GM21786 (cell line): ENCODE measurements at regions not wholly inside any gene's neighbourhood (a gene's known extent, or its start where the extent isn't known, plus 50 kb on each side); places are given as distances from the start of the nearest gene placed in this dataset.
A peak's percentile ranks its signal among the peaks of the same experiment; 100 is the strongest.
"Not testable (repeated sequence)": the region's sequence is repeated elsewhere in the genome, so short reads cannot be mapped to it uniquely, and the experiment has no call there.

Experiments used
- ATAC-seq: cut with Tn5 transposase; IDR thresholded peaks from one replicate; pipeline ENCODE4 v1.9.1; 2021; ENCODE audit not compliant: unreplicated experiment

DNA sequence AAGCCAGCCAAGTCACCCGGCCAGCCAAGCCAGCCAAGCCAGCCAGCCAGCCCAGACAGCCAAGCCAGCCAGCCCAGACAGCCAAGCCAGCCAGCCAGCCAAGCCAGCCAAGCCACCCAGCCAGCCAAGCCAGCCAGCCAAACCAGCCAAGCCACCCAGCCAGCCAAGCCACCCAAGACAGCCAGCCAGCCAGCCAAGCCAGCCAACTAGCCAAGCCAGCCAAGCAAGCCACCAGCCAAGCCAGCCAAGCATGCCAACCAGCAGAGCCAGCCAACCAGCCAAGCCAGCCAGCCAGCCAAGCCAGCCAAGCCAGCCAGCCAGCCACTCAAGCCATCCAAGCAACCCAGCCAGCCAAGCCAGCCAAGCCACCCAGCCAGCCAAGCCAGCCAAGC, 323.1 kb upstream of the PLGLB2 start:
- ATAC-seq = not testable (repeated sequence)

DNA sequence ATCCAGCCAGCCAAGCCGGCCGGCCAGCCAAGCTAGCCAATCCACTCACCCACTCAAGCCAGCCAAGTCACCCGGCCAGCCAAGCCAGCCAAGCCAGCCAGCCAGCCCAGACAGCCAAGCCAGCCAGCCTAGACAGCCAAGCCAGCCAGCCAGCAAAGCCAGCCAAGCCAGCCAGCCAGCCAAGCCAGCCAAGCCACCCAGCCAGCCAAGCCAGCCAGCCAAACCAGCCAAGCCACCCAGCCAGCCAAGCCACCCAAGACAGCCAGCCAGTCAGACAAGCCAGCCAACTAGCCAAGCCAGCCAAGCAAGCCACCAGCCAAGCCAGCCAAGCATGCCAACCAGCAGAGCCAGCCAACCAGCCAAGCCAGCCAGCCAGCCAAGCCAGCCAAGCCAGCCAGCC, 322.7 kb upstream of the PLGLB2 start:
- ATAC-seq = not testable (repeated sequence)

DNA sequence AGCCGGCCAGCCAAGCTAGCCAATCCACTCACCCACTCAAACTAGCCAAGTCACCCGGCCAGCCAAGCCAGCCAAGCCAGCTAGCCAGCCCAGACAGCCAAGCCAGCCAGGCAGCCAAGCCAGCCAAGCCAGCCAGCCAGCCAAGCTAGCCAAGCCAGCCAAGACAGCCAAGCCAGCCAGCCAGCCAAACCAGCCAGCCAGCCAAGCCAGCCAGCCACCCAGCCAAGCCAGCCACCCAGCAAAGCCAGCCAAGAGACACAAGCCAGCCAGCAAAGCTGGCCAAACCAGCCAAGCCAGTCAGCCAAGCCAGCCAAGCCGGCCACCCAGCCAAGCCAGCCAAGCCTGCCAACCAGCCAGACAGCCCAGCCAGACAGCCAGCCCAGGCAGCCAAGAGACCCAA, 322.2 kb upstream of the PLGLB2 start:
- not testable (repeated sequence) for ATAC-seq

DNA sequence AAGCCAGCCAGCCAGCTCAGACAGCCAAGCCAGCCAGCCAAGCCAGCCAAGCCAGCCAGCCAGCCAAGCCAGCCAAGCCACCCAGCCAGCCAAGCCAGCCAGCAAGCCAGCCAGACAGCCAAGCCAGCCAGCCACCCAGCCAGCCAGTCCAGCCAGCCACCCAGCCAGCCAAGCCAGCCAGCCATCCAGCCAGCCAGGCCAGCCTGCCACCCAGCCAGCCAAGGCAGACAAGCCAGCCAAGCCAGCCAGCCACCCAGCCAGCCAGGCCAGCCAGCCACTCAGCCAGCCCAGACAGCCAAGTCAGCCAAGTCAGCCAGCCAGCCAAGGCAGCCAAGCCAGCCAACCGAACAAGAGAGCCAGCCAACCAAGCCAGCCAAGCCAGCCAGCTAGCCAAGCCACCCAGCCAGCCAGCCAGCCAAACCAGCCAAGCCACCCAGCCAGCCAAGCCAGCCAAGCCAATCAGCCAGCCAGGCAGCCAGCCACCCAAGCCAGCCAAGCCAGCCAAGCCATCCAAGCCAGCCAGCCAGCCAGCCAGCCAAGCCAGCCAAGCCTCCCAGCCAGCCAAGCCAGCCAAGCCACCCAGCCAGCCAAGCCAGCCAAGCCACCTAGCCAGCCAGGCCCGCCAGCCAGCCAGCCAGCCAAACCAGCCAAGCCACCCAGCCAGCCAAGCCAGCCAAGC, 319.3 kb upstream of the PLGLB2 start:
- not testable (repeated sequence) for ATAC-seq

GRCh38 chr2:87429206-87429930, 318.5 kb upstream of the PLGLB2 start:
- not testable (repeated sequence) for ATAC-seq

GRCh38 chr2:87429931-87430275, 318.0 kb upstream of the PLGLB2 start:
- not testable (repeated sequence) for ATAC-seq

GRCh38 chr2:87431051-87431450, 316.8 kb upstream of the PLGLB2 start:
- ATAC-seq = not testable (repeated sequence)

DNA sequence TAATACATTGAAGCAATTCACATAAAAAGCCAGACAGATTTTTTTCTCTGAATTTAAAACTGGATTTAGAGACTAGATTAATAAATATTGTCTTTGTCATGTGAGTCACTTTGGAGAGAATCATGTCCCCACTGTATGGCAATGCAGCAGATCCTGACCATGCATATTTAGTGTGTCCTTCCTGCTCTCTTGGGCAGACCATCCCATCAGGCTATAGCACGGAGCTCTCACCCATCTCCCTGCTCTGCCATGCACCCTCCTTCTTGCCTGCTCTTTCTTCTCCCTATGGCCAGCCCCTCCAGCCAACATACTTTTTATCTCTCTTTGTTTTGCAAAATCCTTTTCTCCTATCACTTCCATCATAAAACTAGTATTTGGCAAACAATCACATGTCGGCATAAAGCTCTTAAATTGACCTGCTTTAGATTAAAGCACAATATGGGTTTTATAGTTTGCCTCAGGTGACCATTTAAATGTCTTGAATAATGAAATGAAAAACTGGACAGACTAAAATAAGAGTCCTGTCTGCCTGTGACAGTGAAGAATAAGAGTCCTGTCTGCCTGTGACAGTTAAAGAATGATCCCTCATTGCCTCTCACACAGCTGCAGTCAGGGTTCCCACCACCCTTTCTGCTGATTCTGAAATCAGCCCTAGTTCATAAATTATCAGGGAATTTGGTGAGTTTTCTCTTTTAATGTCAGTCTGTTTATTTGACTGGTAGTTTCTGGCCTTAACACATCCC, 315.0 kb upstream of the PLGLB2 start:
- not testable (repeated sequence) for ATAC-seq

DNA sequence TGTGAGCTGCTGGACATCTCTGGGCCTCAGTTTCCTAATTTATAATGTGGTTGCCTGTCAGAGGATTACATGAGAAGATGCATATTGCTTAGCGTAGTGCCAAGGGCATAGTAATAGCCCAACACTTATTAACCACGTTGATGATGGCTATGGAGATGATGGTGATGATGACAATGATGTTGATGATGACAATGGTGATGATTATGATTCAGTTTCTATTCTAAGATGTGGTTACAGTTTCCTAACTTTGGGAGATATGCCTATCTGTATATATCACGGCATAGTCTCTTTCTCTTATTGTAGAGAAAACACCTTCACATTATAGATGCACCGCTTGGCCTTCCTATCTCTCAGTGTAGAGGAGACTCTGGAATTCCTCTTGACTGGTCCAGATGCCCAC, 311.9 kb upstream of the PLGLB2 start:
- ATAC-seq = not testable (repeated sequence)

GRCh38 chr2:87437701-87438260, 310.1 kb upstream of the PLGLB2 start:
- not testable (repeated sequence) for ATAC-seq

GRCh38 chr2:87438780-87439454, 309.0 kb upstream of the PLGLB2 start:
- not testable (repeated sequence) for ATAC-seq

DNA sequence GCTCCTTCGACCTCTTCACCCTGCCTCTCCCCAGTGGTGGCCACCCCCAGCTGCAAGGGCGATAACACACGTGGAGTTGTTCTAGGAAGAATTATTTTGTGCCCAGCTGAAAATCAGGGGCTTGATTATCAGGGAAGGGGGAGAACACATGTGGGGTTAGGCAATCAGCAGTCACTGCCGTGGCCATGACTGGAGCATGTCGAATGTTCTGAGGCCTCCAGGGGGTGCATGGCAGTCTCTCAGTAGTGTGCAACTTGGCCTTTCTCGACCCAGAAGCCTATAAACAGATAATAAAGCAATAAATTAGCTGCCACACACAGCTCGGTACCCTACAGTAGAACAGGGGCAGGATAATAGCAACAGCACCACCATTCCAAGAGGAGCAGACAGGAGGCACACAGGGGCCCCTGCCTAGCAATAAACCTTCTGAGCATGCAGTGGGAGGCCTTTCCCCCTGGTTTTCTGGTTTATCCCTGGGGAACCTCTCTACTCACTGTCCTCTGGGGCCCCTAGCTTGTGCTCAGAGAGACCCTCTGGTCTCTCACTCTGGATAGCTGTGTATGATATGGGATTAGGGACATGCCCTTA, 308.2 kb upstream of the PLGLB2 start:
- ATAC-seq = not testable (repeated sequence)

- ATAC-seq = not testable (repeated sequence)
Observed at GRCh38 chr2:87440650-87441049, 307.2 kb upstream of the PLGLB2 start.

GRCh38 chr2:87441375-87441774, 306.5 kb upstream of the PLGLB2 start:
- not testable (repeated sequence) for ATAC-seq

DNA sequence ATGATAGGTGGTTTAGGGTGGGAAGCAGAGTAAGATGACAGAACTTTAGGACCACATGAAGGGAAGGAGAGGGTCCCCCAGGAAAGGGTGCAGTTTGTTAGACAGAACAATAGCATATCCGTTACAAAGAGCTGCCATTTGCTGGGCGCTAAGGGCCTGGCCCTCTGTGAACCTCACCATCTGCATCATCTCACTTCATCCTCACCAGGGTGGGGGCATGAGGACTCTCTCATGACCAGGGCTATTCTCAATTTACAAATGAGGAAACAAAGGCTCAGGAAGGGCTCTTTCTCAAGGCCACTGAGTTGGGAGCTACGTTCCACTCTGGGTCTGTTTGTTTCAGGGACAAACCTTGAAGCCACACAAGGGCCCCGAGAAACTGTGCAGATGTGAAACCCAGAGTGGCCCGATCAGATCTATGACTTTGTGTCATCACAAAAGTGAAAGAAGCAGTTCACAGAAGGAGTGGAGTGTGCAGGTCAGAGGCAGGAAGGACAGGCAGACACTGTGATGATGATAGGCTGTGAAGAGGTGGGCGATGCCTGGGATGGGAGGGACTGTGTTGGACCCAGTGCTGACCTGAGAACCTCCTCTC, 304.8 kb upstream of the PLGLB2 start:
- ATAC-seq = peak; percentile 96

DNA sequence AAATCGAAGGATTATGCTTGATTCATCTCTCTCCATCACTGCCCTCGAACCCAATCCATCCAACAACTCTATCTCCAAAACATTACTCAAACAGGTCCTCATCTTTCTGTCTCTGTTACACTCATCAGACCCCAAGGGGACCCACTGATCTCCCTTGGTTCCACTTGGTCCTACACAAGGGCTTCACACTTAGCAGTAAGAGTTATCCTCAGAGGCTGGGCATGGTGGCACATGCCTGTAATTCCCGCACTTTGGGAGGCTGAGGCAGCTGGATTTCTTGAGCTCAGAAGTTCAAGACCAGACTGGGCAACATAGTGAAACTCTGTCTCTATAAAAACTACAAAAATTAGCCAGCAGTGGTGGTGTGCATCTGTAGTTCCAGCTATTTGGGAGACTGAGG, 302.9 kb upstream of the PLGLB2 start:
- not testable (repeated sequence) for ATAC-seq

GRCh38 chr2:87445613-87446312, 302.1 kb upstream of the PLGLB2 start:
- ATAC-seq = not testable (repeated sequence)

- ATAC-seq = not testable (repeated sequence)
Observed at GRCh38 chr2:87446313-87446696, 301.6 kb upstream of the PLGLB2 start.

- ATAC-seq = not testable (repeated sequence)
Observed at GRCh38 chr2:87449462-87449980, 298.4 kb upstream of the PLGLB2 start.
